ENCODE measurements at regions not wholly inside any gene's neighbourhood (a gene's known extent, or its start where the extent isn't known, plus 50 kb on each side); places are given as distances from the start of the nearest gene placed in this dataset.
"Not testable (repeated sequence)": the region's sequence is repeated elsewhere in the genome, so short reads cannot be mapped to it uniquely, and the experiment has no call there.

DNA sequence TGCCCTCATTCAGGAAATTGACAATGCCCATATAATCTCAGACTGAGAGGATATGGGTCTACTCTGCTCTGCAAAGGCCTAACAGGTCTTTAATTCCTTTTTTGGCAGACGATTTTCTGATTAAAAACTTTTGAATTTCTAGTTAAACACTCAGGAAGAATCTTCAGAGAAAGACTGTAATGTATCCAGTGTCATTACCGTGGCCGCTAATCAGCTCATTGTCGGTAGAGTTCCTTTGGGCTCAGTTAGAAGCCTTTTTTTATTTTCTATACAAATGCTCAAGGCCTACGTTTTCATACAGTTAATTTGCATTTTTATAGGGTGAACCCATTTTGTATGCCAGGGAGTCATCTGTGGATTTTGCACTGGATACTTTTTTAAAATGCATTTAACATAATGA lies 549.9 kb downstream of the RPS29 start:
- Mint-ChIP-seq H3K27me3 (no peaks in the 10 kb centered on the region), H3K4me1 (peaks cover 0 to 9% (median 0%) of the 10 kb centered on the region in 3 donors)

DNA sequence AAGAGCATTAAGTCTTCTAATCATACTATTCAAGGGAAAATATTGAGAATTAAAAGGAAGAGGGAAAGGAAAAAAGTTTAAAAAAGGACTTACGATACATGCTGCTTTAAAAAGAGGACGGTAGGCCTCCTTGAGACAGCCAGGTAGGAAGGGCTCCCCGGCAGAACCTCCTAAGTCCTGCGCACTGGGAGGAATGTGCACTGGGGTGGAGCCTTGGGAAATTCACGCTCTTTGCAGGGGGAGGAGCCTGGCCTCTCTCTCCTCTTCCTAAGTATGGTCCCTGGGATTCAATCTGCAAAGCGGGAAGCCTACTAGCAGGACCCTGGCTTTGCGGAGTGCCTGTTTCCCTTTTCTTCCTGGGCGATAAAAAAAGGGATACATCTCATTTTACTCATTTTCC lies 553.0 kb downstream of the RPS29 start:
- Mint-ChIP-seq H3K27ac (no peak overlapping the region), H3K4me1 (peaks cover 0 to 9% (median 0%) of the 10 kb centered on the region in 3 donors), H3K27me3 (no peaks in the 10 kb centered on the region), H3K36me3 (peaks cover 2% of the 10 kb centered on the region), H3K4me3 (no peak overlapping the region), H3K9me3 (no peaks in the 10 kb centered on the region)

More for the DNA sequence above, 549.9 kb downstream of the RPS29 start:
- Mint-ChIP-seq H3K27ac (no peak overlapping the region), H3K36me3 (no peaks in the 10 kb centered on the region), H3K9me3 (no peaks in the 10 kb centered on the region), H3K4me3 (no peak overlapping the region)

DNA sequence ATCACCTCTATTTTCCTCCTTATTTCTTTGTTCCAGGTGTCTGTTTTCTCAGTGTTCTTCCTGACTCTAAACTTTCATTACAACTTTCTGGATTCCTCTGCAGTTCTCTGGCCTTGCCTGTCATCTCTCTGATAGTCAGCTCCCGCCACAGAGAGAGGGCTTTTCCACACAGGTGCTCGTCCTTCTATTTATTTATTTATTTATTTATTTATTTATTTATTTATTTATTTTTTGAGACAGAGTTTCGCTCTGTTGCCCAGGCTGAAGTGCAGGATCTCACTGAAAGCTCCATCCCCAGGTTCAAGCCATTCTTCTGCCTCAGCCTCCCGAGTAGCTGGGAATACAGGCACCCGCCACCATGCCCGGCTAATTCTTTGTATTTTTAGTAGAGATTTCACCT lies 554.5 kb downstream of the RPS29 start:
- not testable (repeated sequence) for H3K27ac Mint-ChIP-seq, H3K4me1 Mint-ChIP-seq, H3K9me3 Mint-ChIP-seq, H3K27me3 Mint-ChIP-seq, H3K4me3 Mint-ChIP-seq, H3K36me3 Mint-ChIP-seq

DNA sequence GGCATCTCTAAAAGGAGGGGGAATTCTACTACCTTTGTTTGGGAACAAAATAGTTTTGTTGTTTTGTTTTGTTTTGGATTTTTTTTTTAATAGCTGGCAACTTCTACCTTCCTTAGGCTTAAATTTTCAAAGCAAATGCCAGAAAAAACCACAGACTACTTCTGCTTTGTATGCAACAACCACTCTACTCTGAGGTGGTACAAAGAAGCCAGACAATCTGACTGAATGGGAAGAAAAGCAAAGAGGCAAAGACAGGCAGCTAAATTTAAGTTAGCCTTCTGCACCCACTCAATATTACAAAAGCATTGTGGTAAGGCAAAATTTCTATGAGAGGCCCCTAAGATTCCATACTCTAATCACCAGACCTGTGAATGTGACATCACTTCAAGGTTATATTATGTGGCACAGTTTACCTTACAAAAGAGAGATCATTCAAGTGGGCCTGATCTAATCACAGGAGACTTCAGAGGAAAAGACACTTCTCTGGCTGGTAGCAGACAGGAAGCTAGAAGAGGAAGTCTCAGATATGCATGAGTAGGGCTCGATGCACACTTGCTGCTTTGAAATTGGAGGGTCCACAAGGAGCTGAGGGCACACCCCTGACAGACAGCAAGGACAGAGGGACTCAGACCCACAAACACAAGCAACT lies 566.6 kb downstream of the RPS29 start:
- H3K36me3 Mint-ChIP-seq = no peaks in the 10 kb centered on the region
- H3K27ac Mint-ChIP-seq = peak overlapping the region; percentile 59 to 86 (median 84)
- peaks cover 2% of the 10 kb centered on the region for H3K27me3 Mint-ChIP-seq
- H3K9me3 Mint-ChIP-seq = peaks cover 0 to 2% (median 0%) of the 10 kb centered on the region in 3 donors
- H3K4me1 Mint-ChIP-seq = peaks cover 32 to 47% (median 46%) of the 10 kb centered on the region in 3 donors
- peak overlapping the region; percentile 20 to 92 (median 62) for H3K4me3 Mint-ChIP-seq

DNA sequence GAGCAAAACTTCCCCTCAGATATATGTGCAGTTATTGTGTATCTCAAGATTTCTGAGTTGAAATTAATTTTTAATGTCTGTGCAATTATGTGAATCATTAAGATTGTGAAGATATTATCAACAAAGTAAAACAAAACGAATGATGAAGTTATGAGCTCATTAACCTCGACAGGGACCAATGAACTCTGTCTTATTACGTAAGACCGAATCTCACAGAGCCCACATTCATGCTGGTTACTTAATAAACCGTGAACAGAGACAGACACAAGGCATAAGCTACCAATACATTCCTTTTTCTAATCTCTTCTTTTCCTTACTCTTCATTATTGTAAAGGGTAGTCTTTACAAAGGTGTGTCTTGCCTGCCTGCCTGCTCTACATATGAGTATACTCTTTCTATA lies 568.7 kb downstream of the RPS29 start:
- Mint-ChIP-seq H3K27me3 (peaks cover 2% of the 10 kb centered on the region), H3K4me3 (peak overlapping the region in 1 of 4 donors; percentile 53), H3K27ac (peak overlapping the region in 2 of 3 donors; percentile 54 to 85), H3K36me3 (no peaks in the 10 kb centered on the region), H3K4me1 (peaks cover 26 to 44% (median 39%) of the 10 kb centered on the region in 3 donors), H3K9me3 (peaks cover 0 to 2% (median 0%) of the 10 kb centered on the region in 3 donors)

DNA sequence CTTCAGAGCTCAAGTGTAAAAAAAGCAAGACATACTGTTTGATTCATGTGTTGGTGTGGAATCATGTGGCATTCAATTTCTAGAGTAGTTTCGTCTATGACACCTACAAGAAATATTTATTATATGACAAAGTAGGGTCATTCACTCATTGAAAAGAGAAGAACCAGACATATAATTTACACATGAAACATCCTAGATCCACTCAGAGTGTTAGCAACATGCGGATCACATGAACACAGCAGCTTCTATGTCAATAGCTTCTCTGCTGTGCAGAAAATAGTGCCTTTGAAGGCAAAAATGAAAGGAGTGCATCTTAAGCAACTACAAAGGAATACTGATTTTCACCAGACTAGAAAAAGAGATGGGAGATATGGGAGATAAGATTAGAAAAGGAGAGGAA lies 569.8 kb downstream of the RPS29 start:
- Mint-ChIP-seq H3K4me1 (peaks cover 26 to 42% (median 38%) of the 10 kb centered on the region in 3 donors), H3K27ac (peak overlapping the region in 1 of 3 donors; percentile 92), H3K4me3 (no peak overlapping the region), H3K36me3 (no peaks in the 10 kb centered on the region), H3K9me3 (peaks cover 0 to 2% (median 0%) of the 10 kb centered on the region in 3 donors), H3K27me3 (peaks cover 2% of the 10 kb centered on the region)

DNA sequence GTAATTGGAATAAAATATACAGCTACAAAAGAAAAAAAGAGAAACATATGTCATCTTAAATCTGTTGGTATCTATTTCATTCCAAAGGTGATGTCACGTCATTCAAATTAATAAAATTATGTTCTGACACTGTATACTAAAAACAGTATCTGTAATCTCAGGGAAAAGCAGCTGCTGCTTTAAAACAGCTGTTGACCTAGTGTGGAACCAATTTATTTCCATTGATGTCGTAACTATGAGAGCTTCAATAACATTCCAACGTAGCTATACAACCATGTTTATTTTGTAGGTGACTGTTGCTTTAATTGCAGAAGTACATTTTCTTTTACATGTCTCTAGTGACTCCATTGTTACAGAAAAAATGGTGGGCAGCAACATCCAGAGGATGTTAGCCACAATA lies 571.7 kb downstream of the RPS29 start:
- H3K27ac Mint-ChIP-seq = no peak overlapping the region
- H3K36me3 Mint-ChIP-seq = no peaks in the 10 kb centered on the region
- H3K4me1 Mint-ChIP-seq = peaks cover 19 to 24% (median 24%) of the 10 kb centered on the region in 3 donors
- H3K9me3 Mint-ChIP-seq = peaks cover 0 to 2% (median 0%) of the 10 kb centered on the region in 3 donors
- H3K4me3 Mint-ChIP-seq = no peak overlapping the region
- H3K27me3 Mint-ChIP-seq = no peaks in the 10 kb centered on the region

DNA sequence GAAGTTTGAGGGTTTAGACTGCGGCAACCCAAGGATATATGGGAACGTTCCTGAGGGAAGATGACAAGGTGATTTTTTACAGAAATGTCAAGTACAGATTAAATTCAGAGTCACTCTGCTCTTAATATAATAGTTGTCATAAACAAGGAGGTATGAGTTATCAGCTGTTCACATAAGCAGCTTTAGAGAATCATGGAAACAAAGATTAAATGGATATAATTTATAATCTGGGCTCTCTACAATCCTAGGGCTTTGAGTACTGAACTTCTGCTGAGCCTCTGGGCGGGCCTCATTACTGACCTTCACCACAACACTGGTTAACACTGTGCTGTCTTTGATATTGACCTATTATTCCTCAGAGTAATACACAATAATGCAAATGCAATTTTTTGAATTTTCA lies 577.8 kb downstream of the RPS29 start:
- Mint-ChIP-seq H3K27me3 (no peaks in the 10 kb centered on the region), H3K36me3 (no peaks in the 10 kb centered on the region), H3K9me3 (no peaks in the 10 kb centered on the region), H3K4me3 (no peak overlapping the region), H3K4me1 (peaks cover 0 to 2% (median 0%) of the 10 kb centered on the region in 3 donors), H3K27ac (peak overlapping the region in 1 of 3 donors; percentile 7)

DNA sequence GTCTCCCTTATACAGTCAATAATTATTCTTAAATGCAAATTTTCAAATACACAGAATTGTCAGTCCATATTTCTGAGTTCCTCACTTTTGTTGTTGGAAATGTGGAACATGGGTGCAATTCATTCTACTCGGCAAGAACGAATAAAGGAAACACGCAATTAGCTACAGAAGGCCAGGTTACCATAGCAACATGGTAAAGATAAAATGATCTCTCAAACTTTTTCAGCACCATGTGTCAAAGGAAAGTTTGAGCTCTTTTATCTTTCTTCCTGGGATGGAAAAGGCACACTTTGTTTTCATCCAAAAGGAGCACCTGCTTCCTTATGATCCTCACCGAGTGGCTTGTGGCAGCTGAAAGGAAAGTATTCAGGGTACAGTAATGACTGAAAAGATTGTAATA lies 595.0 kb downstream of the RPS29 start:
- H3K4me1 Mint-ChIP-seq = no peaks in the 10 kb centered on the region
- H3K9me3 Mint-ChIP-seq = no peaks in the 10 kb centered on the region
- H3K36me3 Mint-ChIP-seq = no peaks in the 10 kb centered on the region
- no peaks in the 10 kb centered on the region for H3K27me3 Mint-ChIP-seq
- no peak overlapping the region for H3K27ac Mint-ChIP-seq
- H3K4me3 Mint-ChIP-seq = no peak overlapping the region

DNA sequence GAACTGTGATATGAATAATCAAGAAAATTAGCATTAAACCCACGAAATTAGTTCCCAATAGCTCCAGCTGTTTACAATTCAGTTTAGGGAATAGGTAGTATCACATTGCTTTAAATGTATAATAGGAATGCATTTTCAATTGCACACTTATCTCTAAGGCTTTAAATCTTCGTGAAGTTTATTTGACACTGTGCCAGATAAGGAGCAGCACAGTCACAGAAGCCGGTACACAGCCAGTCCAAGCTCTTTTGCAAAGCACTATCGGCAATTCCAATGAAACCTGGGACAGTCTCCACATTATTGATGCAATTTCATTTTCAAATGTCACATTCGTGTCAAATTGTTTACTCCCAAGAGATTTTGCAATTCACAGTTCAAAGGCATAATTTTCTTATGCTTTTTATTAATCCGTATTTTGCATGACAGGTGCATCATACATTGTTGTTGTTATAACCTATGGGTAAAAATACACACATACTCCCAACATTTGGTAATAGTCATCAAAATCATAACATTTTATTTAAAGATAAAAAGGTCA lies 602.8 kb downstream of the RPS29 start:
- Mint-ChIP-seq H3K4me1 (no peaks in the 10 kb centered on the region), H3K36me3 (no peaks in the 10 kb centered on the region), H3K4me3 (no peak overlapping the region), H3K27ac (no peak overlapping the region), H3K27me3 (no peaks in the 10 kb centered on the region), H3K9me3 (peaks cover 0 to 1% (median 0%) of the 10 kb centered on the region in 3 donors)

DNA sequence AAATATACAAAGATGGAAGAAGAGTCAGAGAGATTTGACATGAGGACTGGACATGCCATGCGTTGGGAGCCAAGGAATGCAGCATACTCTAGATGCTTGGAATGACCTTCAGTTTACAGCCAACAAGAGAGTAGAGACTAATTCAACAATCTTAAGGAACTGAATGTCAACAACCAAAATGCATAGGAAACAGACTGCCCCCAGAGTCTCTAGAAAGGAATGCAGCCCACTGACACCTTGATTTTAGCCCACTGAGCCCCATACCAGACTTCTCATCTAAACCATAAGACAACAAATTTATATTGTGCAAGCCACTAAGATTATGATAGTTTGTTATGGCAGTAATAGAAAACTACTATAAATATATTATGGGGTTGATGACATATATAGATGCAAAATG lies 611.2 kb downstream of the RPS29 start:
- peaks cover 0 to 5% (median 2%) of the 10 kb centered on the region in 3 donors for H3K4me1 Mint-ChIP-seq
- H3K9me3 Mint-ChIP-seq = peaks cover 0 to 1% (median 0%) of the 10 kb centered on the region in 3 donors
- H3K36me3 Mint-ChIP-seq = peaks cover 4% of the 10 kb centered on the region
- no peak overlapping the region for H3K27ac Mint-ChIP-seq
- no peak overlapping the region for H3K4me3 Mint-ChIP-seq
- H3K27me3 Mint-ChIP-seq = no peaks in the 10 kb centered on the region

DNA sequence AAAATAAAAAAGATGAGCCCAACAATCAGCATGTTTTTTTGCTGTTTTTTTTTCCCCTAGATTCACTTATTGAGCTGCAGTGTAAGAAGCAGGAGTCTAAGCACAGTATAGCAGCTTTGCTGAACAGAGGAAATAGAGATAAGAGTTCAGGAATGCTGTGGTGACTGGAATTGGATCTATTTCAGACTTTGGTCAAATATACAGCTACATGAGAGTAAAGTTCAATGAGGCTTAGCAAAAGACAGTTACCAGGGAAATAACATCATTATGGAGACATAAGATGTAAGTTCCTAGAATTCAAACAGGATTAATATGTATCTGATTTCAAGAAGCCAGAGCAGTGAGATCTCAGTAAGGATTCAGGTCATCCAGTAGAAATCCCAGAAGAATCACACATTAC lies 613.0 kb downstream of the RPS29 start:
- Mint-ChIP-seq H3K27ac (no peak overlapping the region), H3K27me3 (no peaks in the 10 kb centered on the region), H3K9me3 (no peaks in the 10 kb centered on the region), H3K4me1 (peaks cover 0 to 5% (median under 1%) of the 10 kb centered on the region in 3 donors), H3K36me3 (peaks cover 4% of the 10 kb centered on the region), H3K4me3 (no peak overlapping the region)

DNA sequence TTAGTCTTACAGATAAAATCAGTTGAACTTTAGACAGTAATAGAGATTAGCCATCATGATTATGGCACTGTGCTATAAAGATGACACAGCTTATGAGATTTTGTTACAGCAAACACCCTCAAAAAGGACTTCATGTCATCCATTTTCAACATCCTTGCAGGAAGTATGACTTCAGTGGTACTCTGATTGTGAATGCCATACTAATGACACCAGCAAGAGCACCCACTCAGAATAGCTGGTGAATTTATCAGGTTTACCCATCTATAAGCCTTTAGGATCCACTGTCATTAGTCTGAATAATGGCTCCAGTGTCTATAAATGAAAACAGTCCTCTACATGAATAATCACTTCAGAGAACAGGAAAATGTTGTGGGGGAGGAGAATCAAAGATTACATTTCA lies 615.2 kb downstream of the RPS29 start:
- H3K9me3 Mint-ChIP-seq = peaks cover 0 to 1% (median 0%) of the 10 kb centered on the region in 3 donors
- H3K4me3 Mint-ChIP-seq = no peak overlapping the region
- H3K27ac Mint-ChIP-seq = no peak overlapping the region
- no peaks in the 10 kb centered on the region for H3K27me3 Mint-ChIP-seq
- peaks cover 4% of the 10 kb centered on the region for H3K36me3 Mint-ChIP-seq
- H3K4me1 Mint-ChIP-seq = peaks cover 0 to 5% (median 0%) of the 10 kb centered on the region in 3 donors

DNA sequence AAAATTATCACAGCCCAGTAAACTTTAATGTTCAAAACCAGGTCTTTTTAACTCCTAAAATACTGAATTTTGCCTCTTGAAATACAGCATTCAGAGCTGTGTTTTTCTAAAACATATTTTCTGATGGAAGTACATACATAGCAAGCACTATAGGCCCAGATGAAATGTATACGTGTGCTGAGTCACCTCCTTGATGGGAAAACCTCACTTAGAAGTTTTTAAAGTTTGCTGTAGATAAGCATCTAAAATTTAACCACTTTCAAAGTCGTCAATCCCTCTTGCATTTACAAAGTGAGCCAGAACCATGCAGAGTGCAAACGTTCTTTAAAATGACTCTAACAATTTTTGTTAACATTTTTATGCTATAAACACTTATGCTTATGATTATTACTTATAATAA lies 618.8 kb downstream of the RPS29 start:
- H3K4me1 Mint-ChIP-seq = no peaks in the 10 kb centered on the region
- no peak overlapping the region for H3K4me3 Mint-ChIP-seq
- no peak overlapping the region for H3K27ac Mint-ChIP-seq
- peaks cover 2% of the 10 kb centered on the region for H3K36me3 Mint-ChIP-seq
- peaks cover 0 to 1% (median 0%) of the 10 kb centered on the region in 3 donors for H3K9me3 Mint-ChIP-seq
- no peaks in the 10 kb centered on the region for H3K27me3 Mint-ChIP-seq

DNA sequence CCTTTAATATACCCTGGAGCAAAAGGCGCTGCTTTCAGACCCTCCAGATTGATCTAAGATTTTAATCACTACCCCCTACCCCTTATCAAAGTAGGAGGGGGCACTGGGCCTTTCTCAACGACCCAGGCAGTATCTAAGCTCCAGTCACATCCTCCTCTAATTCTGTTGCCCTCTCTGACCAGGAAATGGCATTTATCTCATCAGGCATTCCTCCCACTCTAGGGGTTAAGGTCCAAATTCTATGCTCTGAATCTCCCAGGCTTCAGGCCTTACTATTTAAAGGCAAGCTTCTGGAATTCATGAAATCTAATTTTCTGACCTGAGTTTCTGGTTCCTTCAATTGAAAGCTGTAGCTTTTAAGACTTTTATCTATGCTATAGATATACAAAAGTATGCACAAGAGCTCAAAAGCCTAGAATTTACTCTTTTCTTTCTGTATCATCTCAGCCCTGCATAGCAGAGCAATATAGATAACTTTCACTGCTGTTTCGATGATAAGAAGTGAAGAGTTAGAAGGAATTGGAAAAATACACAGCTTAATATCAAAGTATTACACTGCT lies 622.9 kb downstream of the RPS29 start:
- Mint-ChIP-seq H3K27me3 (no peaks in the 10 kb centered on the region), H3K9me3 (peaks cover 0 to 1% (median 0%) of the 10 kb centered on the region in 3 donors), H3K4me3 (no peak overlapping the region), H3K36me3 (no peaks in the 10 kb centered on the region), H3K4me1 (no peaks in the 10 kb centered on the region), H3K27ac (no peak overlapping the region)

DNA sequence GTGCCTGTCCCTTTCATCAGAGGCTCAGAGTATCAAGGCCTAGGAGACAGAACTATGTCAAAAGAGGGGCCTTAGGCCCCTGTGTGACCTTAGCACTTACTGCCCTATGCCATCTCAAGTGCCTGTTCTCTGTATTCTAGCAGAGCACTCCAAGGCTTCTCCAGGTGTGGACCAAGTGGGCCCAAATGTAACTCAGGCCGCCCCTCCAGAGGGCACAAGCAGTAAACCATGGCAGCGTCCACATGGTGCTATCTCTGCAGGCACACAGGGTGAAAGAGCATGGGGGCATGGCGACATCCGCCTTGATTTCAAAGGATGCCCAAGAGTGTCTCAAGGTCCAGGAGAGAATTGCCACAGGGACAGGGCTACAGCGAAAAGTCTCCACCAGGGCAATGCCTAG lies 628.7 kb downstream of the RPS29 start:
- peaks cover 5 to 14% (median 8%) of the 10 kb centered on the region in 3 donors for H3K4me1 Mint-ChIP-seq

More for the DNA sequence above, 628.7 kb downstream of the RPS29 start:
- H3K9me3 Mint-ChIP-seq = no peaks in the 10 kb centered on the region
- H3K36me3 Mint-ChIP-seq = no peaks in the 10 kb centered on the region
- H3K27ac Mint-ChIP-seq = no peak overlapping the region
- H3K4me3 Mint-ChIP-seq = no peak overlapping the region
- H3K27me3 Mint-ChIP-seq = no peaks in the 10 kb centered on the region

All from IgD-negative memory B cell (primary cell).